Renal cortex interstitium (tissue), 11 donors: ENCODE measurements at regions not wholly inside any gene's neighbourhood (a gene's known extent, or its start where the extent isn't known, plus 50 kb on each side); places are given as distances from the start of the nearest gene placed in this dataset.
A peak's percentile ranks its signal among the peaks of the same experiment; 100 is the strongest.
"Not testable (repeated sequence)": the region's sequence is repeated elsewhere in the genome, so short reads cannot be mapped to it uniquely, and the experiment has no call there.

Experiments used
- DNase-seq, 11 donors: peaks; one replicate each; pipeline ENCODE4 v3.0.0-alpha.2; 2013; ENCODE audit warnings: low read depth in 9 of 11, low spot score in 4 of 11; ENCODE audit errors: extremely low read depth in 1 of 11

DNA sequence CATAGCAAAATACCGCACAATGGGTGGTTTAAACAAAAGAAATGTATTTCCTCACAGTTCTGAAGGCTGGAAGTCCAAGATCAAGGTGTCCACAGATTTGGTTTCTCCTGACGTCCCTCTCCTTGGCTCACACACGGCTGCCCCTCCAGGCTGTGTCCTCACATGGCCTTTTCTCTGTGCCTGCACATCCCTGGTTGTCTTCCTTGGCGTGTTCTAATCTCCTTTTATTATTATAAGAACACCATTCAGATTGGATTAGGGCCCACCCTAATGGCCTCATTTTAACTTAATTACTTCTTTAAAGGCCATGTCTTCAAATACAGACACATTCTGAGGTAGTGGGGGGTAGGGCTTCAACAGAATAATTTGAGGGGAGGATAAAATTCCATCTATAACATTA, 87.9 kb downstream of the FZD1 start:
- DNase-seq: no peak

DNA sequence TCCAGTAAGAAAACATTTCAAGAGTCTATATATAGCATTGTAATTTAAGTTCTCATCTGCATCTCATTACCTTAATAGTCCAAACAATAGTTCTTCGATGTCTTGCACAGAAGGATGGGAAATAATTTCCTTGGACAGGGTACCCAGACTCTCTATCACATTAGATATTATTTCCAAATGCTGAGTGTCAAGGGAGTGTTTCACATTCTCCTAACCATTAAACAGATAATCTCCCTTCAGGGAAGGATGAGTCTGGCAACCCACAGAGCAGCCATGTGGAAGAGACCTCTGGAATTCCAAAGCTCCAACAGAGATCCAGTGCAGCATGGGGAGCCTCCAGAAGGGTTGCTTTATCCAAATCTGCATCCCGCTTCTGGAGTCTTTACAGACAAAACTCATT, 89.6 kb downstream of the FZD1 start:
- no peak for DNase-seq

DNA sequence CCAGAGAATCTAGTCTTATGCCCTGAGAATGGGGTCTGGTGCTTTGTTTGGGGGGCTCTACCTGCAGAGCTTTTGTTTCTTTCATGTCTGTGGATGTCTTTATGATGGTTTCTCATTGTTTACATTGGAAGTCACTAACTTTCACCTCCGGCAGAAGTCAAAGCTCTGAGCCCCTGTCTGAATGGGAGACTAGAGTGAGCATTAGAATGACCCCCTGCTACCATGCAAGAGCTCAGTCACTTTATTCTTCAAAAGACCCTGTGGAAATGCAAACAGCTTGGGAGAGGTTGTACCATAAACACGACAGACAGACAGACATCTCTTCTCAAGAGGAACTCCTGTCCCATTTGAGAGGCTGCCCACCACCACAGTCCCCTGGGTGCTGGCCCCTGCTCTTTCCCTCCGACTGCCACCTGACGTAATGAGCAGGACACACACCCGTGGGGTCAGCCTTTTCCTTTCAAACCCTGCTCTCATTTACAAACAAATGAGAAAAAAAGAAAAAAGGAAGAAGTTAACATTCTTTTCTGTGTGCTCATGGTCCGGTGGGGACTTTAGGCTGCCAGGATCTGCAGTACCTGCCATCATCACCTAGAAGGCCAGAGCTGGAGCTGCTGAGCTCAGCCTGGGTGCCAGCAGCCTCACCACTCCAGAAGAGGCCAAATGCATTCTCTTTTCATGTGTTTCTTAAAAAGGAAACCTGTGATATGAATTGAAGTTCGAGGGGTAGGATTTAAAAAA, 91.6 kb downstream of the FZD1 start:
- DNase-seq: no peak

DNA sequence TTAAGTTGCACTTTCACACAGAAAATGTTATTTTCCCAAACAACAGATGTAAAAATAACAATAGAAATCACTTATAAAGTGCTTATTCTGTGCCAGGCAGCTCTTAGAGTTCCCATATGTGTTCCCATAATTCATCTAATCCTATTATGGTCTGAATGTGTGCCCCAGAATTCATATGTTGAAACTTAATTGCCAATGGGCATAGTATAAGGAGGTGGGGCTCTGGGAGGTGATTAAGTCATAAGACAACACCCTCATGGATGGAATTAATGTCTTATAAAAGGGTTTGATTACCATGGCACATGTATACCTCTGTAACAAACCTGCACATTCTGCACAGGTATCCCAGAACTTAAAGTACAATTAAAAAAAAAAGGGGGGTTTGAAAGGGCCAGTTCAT, 92.7 kb downstream of the FZD1 start:
- DNase-seq: no peak

DNA sequence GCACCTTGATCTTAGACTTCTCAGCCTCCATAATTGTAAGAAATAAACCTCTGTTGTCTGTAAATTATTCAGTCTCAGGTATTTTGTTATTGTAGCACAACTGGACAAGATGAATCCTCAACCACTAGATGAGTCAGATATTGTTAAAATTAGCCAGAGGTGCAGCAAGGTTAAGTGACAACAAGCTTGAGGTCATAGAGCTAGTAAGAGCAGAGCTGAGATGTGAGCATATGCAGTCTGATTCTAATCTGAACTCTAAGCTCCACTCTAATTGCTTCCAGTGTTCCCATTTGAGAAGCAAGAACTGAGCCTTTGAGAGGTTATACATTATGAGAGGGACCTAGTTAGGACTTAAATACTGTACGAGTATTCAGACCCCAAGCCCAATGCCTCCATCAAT, 93.1 kb downstream of the FZD1 start:
- no peak for DNase-seq

DNA sequence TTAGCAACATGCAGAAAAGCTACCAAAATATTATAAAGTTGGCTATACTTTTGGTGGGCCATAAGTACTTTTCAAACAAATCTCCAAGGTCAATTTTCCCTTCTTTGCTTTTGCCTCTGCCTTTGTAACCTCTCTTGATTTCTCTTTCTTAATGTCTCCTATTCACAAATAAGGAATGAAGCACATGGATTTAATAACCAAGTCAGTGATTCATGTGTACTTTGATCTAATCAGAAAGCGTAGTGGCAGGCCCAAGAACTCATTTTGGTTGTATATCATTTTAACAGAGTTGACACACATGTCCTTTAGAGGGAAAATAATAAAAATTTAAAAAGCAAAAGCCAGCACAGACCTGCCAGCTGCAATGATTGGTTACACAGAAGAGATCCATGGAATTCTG, 93.7 kb downstream of the FZD1 start:
- no peak for DNase-seq

DNA sequence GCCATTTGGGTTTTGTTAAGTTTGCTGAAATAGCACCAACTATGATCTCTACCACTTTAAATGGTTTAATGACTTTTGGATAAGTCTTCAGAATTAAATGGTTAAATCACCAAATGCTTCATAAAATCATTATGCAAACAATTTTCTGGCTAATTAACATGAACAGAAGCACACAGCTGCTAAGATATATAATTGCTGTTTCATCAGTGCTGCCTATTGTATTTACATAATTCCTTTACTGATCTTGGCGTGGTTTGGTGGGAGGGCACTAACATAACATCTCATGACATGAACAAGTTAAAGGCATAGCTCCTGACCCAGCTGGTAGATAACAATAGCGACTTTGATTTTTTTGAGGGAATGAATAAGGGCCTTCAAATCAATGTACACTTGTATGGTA, 94.1 kb downstream of the FZD1 start:
- no peak for DNase-seq

DNA sequence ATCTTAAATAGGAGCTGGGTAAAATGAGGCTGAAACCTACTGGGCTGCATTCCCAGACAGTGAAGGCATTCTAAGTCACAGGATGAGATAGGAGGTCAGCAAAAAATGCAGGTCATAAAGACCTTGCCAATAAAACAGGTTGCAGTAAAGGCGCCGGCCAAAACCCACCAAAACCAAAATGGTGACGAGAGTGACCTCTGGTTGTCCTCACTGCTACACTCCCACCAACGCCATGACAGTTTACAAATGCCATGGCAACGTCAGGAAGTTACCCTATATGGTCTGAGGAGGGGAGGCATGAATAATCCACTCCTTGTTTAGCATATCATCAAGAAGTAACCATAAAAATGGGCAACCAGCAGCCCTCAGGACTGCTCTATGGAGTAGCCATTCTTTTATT, 100.9 kb downstream of the FZD1 start:
- DNase-seq: not testable (repeated sequence)

DNA sequence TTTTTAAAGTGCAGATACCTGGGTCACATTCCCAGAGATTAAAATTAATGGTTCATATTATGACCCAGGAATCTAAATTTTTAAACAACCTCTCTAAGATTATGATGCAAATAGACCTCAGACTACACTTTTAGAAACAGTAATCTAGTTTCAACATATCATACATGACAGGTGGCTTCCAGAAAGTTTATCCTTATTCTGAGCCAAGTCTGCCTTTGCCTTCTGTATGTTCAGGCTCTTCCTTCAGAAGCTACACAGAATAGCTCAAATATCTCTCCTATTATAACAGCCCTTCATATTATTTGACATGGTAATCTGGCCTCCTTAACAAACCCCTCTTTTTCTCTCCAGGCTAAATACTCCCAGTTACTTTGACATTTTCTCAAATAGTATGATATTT, 101.9 kb downstream of the FZD1 start:
- DNase-seq: no peak

DNA sequence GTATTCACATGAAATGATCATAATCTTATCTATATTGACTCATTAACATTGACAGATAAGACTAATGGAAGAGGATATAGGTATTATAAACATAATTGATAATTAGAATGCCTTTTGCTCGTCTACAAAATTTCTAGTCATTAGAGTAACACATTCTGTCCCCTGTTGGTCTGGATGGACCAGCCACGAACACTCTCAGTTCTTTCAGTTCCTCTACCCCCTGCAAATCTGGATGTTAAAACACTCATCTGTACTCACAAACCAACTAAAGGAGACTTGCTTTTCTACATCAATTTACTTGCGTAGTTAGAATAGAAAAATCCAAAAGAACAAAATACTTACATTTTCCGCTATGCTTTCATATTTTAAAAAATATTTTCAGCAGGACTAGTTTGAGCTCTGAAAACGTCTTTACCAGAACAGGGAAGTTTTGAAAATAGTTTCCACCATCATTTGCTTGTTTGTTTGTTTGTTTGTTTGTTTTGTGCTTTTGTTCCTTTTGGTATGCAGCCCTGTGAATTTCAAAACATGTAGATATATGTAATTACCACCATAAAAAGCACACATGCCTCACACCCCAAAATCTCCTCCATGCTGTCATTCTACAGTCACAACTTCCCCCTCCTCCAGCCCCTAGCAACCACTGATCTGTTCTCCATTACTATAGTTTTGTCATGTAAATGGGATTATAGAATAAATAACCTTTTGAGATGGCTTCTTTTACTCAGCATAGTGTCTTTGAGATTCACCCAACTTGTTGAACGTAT, 103.8 kb downstream of the FZD1 start:
- DNase-seq: no peak

DNA sequence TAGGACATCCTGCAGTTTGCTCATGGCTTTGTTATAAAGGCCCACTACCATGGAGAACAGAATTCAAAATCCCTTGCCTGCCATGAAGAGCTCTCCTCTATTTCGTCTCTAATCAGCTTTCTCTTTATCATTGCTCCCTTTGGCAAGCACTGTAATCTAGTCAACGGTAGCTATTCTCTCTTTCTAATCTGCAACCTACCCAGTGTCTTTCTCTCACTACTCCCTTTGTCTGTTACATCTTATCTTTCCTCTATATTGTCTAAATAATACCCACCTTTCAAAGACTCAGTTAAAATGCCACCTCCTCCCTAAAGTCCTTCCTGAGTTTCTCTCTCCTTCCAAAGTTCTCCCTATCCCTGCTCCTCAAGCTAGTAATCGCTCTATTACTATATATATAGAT, 108.1 kb downstream of the FZD1 start:
- DNase-seq: no peak

DNA sequence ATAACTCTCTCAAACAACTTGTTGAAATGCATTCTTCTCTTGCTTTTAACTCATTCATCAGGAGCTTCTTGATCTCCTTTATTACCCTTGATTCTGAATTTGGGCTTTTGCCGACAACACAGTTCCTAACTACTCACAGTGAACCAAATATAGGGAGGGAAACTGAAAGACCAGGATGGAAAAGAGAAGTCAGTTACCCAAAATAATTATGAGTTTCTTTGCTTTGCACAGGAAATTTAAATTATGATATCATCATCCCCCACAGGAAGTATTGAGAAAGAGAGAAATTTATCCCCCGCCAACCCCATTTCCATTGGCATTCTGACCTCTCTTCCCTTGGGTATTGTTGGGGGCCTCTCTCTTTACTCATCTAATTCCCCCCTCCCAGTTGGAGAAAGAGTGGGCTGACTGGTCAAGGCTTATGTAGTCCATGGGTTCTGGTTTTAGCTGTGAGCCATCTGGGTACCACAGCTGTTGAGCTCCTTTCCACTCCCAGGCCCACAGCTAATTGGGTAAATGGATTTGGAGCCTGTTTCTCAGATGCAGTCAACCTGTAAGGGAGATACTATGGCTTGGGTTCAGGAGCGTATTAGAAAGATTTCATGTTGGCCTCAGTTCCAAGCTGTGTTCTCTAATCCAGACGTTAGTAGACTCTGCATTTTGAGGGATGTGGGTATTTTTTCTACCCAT, 109.0 kb downstream of the FZD1 start:
- no peak for DNase-seq

DNA sequence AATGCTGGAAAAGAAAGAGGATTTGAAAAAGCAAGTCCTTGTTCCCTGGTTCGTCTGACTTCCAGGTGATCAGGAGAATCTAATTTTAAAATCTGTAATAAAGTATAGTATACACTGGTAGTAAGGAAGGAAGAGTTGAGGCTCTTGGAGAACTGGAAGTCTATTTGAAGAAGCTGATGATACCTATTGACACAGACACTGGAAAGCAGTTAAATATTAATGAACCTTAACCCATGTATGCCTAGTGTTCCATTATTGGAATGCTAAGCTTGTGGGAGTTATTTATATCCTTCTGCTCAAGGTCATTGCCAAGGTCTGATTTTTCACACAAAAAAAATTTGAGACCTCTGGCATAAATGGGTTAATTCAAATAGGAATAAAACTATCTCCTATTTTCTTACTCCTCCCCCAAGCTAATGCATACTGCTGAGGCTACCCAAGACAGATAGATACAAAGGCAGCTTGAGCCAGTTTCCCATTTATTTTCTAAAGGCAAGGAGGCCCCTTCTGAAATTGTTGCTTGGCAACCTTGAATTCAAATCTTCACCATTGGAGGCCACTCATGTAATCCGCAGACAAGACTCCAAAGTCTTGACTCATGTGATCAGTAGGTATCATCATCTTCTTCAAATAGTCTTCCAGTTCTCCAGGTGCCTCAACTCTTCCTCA, 110.2 kb downstream of the FZD1 start:
- no peak for DNase-seq

DNA sequence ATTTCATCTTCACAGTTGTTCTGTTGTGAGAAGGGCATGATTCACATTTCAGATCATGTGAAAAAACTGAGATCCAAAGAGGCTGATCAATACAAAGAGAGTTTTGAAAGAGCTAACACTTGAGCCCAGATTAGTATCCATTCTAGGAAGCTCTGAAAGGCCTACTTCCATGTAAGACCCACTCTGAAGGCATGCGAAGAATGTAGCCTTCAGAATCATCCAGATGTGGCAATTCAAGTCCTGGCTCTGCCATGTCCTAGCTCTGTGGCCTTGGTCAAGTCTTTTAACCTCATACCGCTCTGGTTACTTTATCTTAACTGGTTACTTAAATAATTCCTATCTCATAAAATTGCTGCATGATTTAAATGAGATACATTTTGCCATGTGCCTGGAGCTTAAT, 111.1 kb downstream of the FZD1 start:
- no peak for DNase-seq

DNA sequence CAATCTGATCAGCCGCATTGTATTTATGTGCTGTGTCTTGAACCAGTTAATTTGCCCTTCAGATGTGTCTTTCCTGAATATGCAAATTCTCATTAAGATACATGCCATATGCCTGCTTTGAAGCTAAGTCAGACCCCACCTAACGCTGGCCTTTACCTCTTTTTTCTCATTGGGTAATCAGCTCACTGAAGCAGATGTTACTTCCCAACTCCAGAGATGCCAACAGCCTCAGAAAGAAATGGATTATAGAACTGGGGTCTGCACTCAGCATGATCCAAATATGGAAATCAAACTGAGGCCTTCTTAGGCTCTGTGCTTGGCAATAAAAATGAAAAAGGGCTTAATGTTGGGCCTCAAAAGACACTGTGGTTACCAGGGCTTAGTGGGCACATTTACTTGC, 113.9 kb downstream of the FZD1 start:
- DNase-seq: no peak

DNA sequence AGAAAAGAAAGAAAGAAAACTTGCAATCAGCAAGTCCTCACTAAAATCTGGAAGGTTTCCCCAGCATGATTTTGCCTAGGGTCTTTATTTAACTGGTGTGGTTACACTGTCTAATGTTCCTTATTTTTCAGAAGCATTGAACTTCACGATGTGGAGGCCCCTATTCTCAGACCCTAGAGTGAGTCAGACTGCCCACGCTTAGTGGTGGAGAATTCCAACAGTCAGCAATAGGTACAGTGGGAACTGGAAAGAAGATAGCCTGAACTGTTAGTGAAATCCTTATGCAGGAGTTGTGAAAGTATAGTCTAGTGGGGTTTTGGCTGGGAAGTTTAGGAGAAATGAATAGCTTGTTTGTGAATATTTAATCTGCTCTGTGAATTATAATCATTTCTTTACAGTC, 115.0 kb downstream of the FZD1 start:
- no peak for DNase-seq

DNA sequence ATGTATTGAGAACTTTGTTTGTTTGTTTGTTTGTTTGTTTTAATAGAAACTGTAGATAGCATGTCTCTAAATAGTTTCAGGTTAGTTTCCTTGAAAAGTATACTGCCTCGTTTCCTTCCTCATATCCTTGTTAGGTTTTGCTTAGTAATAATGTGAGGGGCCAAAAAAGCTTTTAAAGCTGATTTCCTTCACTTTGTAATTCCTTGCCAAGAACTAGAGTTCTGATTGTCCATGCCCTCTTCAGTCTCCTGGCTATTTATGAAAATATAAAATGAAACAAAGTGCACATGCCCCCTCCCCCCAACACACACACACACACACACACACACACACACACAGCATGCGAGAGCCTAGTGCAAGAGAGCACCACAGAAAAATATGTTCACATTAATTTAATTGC, 115.8 kb downstream of the FZD1 start:
- no peak for DNase-seq

DNA sequence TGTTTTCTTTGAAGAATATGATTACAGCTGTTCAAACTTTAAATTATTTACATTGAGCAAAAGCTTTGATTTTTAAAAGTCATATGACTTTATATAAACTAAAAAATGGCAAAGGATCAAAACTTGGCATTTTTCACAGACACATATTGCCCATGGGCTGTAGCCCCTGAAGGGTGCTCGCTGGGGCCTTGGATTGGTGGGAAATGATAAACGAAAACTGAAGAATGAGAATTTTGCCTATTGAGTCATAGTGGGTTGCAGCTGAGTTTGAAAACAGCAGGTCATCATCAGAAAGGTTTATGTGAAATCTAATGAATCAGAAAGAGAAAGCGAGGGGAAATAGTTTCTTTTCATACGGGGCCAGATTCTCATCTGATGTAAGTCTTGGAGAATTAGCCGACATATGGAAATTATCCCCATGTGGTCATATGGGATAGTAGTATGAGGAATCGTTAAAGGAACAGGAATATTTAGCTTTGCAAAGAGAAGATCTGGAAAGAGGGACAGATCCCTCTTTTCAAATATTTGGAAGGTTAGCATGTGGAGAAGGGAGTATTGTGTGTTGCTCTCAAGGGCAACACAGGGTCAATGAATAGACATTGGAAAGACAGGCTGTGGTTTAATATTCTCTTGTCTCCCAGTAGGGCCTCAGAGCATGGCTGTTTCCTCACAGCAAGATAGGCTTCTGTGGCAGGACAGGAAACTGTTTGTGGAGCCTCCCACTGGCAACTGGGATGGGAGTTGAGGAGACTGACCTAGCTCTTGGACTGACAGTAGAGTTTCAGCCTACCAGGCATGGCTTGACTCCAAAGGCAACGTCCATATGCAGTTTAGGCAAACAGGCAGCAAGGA, 119.0 kb downstream of the FZD1 start:
- peak in 9 of 11 donors; percentile 19 to 63 (median 44) for DNase-seq

DNA sequence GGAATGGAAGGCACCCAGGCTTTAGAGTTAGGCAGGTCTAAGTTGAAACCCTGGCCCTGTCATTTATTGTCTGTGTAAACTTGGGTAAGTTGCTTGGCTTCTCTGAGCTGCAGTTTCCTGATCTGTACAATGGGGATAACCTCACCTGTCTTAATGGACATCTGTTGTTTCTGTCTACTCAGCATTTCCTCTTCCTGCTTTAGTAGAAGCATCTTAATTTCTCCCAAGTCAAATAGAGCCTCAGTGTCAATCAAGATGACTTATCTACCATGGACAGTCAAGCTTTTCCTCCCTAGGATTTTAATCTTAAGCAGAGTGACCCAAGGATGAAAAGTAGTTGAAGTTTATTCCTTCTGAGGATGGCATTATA, 119.7 kb downstream of the FZD1 start:
- DNase-seq: no peak
